HK-2 (cell line): ENCODE measurements at regions not wholly inside any gene's neighbourhood (a gene's known extent, or its start where the extent isn't known, plus 50 kb on each side); places are given as distances from the start of the nearest gene placed in this dataset.

ENCODE experiments used
- DNase-seq: peaks from one replicate; pipeline ENCODE4 v3.0.0-alpha.2; 2018; ENCODE audit not compliant: unreplicated experiment

GRCh38 chr3:64888840-64889392, 201.1 kb upstream of the ADAMTS9 start:
- DNase-seq: no peak

GRCh38 chr3:64888165-64888564, 200.4 kb upstream of the ADAMTS9 start:
- no peak for DNase-seq

GRCh38 chr3:64885055-64885454, 197.3 kb upstream of the ADAMTS9 start:
- no peak for DNase-seq

- no peak for DNase-seq
Observed at GRCh38 chr3:64884536-64884935, 196.7 kb upstream of the ADAMTS9 start.

- DNase-seq: no peak
Observed at GRCh38 chr3:64880916-64881315, 193.1 kb upstream of the ADAMTS9 start.

- DNase-seq: no peak
Observed at GRCh38 chr3:64878362-64878761, 190.6 kb upstream of the ADAMTS9 start.

- no peak for DNase-seq
Observed at GRCh38 chr3:64873400-64873799, 185.6 kb upstream of the ADAMTS9 start.

- no peak for DNase-seq
Observed at GRCh38 chr3:64872345-64872744, 184.5 kb upstream of the ADAMTS9 start.

GRCh38 chr3:64871834-64872249, 184.0 kb upstream of the ADAMTS9 start:
- DNase-seq: no peak

- DNase-seq: no peak
Observed at GRCh38 chr3:64870876-64871646, 183.3 kb upstream of the ADAMTS9 start.

GRCh38 chr3:64867224-64867623, 179.4 kb upstream of the ADAMTS9 start:
- DNase-seq: no peak

- no peak for DNase-seq
Observed at GRCh38 chr3:64865839-64866570, 178.2 kb upstream of the ADAMTS9 start.

GRCh38 chr3:64863226-64864212, 175.7 kb upstream of the ADAMTS9 start:
- DNase-seq: no peak

GRCh38 chr3:64861684-64862083, 173.9 kb upstream of the ADAMTS9 start:
- no peak for DNase-seq

- no peak for DNase-seq
Observed at GRCh38 chr3:64860536-64860870, 172.7 kb upstream of the ADAMTS9 start.

GRCh38 chr3:64859625-64860535, 172.1 kb upstream of the ADAMTS9 start:
- DNase-seq: no peak

GRCh38 chr3:64856977-64857516, 169.2 kb upstream of the ADAMTS9 start:
- no peak for DNase-seq

- DNase-seq: no peak
Observed at GRCh38 chr3:64856106-64856505, 168.3 kb upstream of the ADAMTS9 start.

GRCh38 chr3:64853456-64853855, 165.7 kb upstream of the ADAMTS9 start:
- DNase-seq: no peak

- no peak for DNase-seq
Observed at GRCh38 chr3:64852738-64853137, 164.9 kb upstream of the ADAMTS9 start.

GRCh38 chr3:64848822-64849221, 161.0 kb upstream of the ADAMTS9 start:
- no peak for DNase-seq
